GM21447 (cell line): ENCODE measurements at regions not wholly inside any gene's neighbourhood (a gene's known extent, or its start where the extent isn't known, plus 50 kb on each side); places are given as distances from the start of the nearest gene placed in this dataset.
A peak's percentile ranks its signal among the peaks of the same experiment; 100 is the strongest.
"Not testable (repeated sequence)": the region's sequence is repeated elsewhere in the genome, so short reads cannot be mapped to it uniquely, and the experiment has no call there.

Experiments
- ATAC-seq: cut with Tn5 transposase; IDR thresholded peaks from one replicate; pipeline ENCODE4 v1.9.1; 2021; ENCODE audit not compliant: unreplicated experiment

- no peak for ATAC-seq
Observed at GRCh38 chr6:88458662-88459061, 292.5 kb upstream of the CNR1 start.

GRCh38 chr6:88456221-88456859 is 290.2 kb upstream of the CNR1 start:
- no peak for ATAC-seq

GRCh38 chr6:88455317-88455716 is 289.2 kb upstream of the CNR1 start:
- no peak for ATAC-seq

DNA sequence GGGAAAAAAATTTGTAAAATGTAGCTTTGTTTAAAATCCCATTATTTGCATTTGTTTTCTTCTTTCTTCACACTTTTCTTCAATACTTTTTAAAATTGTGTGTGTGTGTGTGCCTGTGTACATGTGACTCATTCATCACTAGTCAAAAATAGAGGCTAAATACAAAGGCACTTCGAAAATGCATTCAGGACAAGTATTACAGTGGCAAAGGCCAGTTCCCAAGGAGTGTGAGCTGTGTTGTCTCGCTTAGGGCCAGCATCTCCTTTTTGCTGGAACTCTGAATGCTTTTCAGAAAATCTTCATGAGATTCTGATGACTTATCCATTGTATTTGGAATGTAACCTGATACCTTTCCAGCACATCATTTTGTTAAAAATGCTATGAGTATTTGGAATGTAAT is 288.5 kb upstream of the CNR1 start:
- ATAC-seq: no peak

GRCh38 chr6:88449770-88450169 is 283.6 kb upstream of the CNR1 start:
- no peak for ATAC-seq

DNA sequence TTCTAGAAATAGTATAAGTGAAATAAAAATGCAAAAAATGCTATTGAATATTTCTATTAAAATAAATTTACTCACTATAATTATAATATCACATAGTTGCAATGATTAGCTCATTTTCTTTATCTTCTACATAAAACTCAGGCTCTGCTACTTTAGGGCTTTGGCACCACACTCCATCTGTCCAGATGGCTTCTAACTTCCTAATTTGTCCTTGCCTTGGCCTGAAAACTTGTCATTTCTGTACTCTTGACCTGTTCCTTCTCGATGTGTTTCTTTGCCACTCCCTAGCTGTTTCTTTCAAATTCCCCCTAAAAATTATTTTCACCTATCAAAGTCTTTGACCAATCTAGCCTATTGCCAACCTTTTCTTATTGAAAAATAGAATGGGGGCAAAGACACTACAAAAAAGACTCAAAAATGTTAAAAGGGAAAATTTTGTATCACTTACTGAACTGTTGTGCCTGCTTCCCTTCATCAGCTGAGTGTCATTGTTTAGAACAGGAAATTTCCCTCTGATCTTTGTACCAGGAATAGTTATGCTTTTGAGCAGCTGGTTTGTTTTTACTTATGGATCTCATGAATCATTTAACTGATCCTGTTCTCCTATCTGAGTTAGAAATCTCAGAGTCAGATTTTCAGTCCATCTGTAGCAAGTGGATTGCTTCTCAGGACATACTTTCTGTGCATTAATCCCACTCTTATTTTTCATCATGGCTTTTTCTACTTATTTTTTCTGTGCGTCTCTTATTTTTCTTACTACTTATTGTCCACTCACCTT is 279.2 kb upstream of the CNR1 start:
- ATAC-seq: no peak

GRCh38 chr6:88443554-88443953 is 277.4 kb upstream of the CNR1 start:
- ATAC-seq: peak; percentile 70

GRCh38 chr6:88442737-88443136 is 276.6 kb upstream of the CNR1 start:
- no peak for ATAC-seq

- ATAC-seq: no peak
Observed at GRCh38 chr6:88441346-88441745, 275.2 kb upstream of the CNR1 start.

DNA sequence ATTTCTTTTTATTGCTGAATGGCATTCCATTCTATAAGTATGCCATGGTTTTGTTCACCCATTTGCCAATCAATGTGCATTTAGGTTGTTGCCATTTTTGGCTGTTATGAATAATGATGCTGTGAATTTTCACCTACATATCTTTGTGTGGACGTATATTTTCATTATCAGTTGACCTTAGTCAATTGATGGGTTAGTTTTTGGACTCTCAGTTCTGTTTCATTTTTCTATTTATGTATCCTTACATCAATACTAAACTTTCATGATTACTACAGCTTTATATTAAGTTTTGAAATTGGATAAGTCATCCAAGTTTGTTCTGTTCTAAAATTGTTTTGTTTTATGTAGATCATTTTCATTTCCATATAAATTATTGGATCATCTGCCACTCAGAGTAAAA is 261.9 kb upstream of the CNR1 start:
- no peak for ATAC-seq

DNA sequence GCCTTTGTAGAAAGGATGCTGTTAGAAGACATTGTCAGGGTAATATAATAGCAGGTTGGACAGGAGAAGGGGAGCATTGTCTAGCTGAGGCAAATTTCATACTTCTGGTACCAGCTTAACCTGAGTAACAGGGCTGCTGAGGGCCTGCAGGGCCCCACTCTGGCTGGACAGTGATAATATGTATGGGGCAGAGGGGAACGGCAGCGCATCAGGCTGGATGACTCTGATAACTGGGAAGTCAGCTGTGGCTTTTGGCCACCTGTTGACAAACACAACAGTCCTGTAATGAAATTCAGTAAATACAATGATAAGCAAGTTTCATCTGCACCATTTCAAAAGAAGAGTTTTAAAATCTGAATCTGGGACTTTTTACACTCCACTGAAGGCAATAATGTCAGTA is 259.9 kb upstream of the CNR1 start:
- no peak for ATAC-seq

DNA sequence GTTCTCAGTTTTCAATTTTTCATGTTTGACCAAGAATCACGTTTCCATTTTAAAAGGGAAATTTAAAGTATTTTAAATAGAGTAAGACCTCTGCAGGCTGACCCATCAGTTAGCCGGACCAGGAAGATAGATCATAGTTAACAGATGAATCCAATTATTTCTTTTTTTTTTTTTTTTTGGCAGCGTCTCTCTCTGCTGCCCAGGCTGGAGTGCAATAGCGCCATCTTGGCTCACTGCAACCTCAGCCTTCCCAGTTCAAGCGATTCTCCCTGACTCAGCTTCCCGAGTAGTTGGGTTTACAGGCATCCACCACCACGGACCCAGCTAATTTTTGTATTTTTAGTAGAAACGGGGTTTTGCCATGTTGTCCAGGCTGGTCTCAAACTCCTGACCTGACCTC is 256.7 kb upstream of the CNR1 start:
- no peak for ATAC-seq

GRCh38 chr6:88420967-88421488 is 254.9 kb upstream of the CNR1 start:
- ATAC-seq: not testable (repeated sequence)

DNA sequence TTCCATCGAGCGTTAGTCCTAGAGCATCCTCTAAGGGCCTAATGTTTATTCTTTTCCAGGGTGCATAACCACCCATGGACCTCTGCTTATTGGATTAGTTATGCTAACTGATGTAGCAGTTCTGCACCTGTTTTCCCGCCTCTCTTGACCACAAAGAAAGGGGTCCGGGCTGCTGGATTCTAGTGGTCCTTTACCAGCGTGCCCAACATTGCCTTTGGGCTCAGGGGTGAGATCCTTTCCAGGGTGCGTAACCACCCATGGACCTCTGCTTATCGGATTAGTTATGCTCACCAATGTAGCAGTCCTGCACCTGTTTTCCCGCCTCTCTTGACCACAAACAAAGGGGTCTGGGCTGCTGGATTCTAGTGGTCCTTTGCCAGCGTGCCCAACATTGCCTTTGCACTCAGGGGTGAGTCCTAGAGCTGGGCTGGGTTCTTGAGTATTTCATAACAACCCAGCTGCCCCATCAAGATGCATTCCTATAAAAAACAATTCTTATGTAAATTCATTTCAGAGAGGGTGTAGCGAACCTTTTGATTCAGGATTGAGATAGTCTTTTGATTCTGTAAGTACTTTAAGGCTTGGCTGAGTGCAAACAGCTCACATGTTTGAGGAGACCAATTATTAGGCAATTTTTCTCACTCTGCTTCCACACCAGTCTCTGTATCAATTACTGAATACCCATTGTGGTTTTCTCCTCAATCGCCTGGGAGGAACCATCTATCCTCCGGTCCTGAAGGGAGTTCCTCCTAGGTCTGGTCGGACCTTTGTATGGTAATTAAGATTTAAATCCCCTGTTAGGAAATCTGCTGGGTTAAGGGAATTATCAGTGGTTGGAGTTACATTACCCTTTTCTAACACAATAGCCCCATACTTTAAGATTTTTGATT is 253.0 kb upstream of the CNR1 start:
- ATAC-seq: not testable (repeated sequence)

GRCh38 chr6:88417361-88417760 is 251.2 kb upstream of the CNR1 start:
- not testable (repeated sequence) for ATAC-seq

- ATAC-seq: no peak
Observed at GRCh38 chr6:88413459-88413858, 247.3 kb upstream of the CNR1 start.

- not testable (repeated sequence) for ATAC-seq
Observed at GRCh38 chr6:88408355-88408754, 242.2 kb upstream of the CNR1 start.

DNA sequence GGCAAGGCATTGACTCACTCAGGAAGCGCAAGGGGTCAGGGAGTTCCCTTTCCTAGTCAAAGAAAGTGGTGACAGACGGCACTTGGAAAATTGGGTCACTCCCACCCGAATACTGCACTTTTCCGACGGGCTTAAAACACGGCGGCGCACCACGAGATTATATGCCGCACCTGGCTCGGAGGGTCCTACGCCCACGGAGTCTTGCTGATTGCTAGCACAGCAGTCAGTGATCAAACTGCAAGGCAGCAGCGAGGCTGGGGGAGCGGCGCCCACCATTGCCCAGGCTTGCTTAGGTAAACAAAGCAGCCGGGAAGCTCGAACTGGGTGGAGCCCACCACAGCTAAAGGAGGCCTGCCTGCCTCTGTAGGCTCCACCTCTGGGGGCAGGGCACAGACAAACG is 240.5 kb upstream of the CNR1 start:
- ATAC-seq: not testable (repeated sequence)

DNA sequence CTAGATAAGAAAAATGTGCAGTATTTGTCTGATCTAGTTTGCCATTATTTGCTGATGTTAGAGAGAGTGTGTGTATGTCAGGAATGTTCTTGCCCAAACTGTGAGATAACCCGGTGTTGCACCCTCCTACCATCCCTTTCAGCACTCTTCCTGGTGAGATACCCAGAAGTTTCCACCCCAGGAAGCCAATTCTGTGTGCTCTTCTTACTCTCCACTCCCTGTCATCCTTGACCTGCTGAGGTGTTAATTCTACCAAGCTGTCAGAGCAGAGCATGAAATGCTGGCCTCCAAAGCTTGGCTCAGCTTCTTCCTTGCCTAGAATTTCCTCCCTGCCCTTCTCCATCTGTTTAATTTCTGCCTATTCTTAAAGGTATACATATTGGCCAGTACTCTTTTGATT is 237.3 kb upstream of the CNR1 start:
- no peak for ATAC-seq

DNA sequence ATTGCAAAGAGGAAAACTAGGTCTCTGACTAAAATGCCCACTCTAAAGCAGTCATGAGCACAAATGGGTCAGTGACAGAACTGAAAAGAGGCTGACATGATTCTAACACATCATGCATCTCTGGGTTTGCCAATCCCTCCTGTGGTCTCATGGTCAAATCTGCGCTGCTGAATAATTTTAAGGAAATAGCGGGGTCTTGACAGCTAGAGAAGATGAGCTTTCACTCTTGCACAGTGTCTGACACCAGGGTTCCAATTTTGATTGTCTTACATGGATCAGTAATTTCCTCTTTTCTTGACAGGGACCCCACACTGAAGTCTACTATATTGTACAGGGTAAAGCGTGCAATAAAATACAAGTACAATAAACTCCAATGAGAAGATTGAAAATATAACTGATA is 236.8 kb upstream of the CNR1 start:
- ATAC-seq: no peak

DNA sequence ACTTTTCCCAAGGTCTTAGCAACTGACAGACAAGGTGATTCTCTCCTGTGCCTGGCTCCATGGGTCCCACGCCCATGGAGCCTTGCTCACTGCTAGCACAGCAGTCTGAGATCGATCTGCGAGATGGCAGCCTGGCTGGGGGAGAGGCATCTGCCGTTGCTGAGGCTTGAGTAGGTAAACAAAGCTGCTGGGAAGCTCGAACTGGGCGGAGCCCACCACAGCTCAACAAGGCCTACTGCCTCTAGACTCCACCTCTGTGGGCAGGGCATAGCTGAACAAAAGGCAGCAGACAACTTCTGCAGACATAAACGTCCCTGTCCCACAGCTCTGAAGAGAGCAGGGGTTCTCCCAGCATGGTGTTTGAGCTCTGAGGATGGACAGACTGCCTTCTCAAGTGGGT is 224.9 kb upstream of the CNR1 start:
- not testable (repeated sequence) for ATAC-seq
